Endothelial cell (in vitro differentiated cells): ENCODE measurements at regions not wholly inside any gene's neighbourhood (a gene's known extent, or its start where the extent isn't known, plus 50 kb on each side); places are given as distances from the start of the nearest gene placed in this dataset.

Source experiments
- DNase-seq: peaks from one replicate; pipeline ENCODE4 v3.0.0; 2021; ENCODE audit warnings: low spot score
- H3K27ac Mint-ChIP-seq: one replicate; pipeline ENCODE4 v1.8.0; 2021; ENCODE audit warnings: mixed read lengths, inconsistent platforms; ENCODE audit not compliant: unreplicated experiment
- H3K27me3 Mint-ChIP-seq: one replicate; pipeline ENCODE4 v1.8.0; 2021; ENCODE audit warnings: mild to moderate bottlenecking, moderate library complexity, mixed read lengths, inconsistent platforms; ENCODE audit not compliant: unreplicated experiment
- H3K36me3 Mint-ChIP-seq: one replicate; pipeline ENCODE4 v1.8.0; 2021; ENCODE audit warnings: mild to moderate bottlenecking, low read depth, mixed read lengths, inconsistent platforms; ENCODE audit not compliant: unreplicated experiment
- H3K4me1 Mint-ChIP-seq: one replicate; pipeline ENCODE4 v1.8.0; 2021; ENCODE audit warnings: mild to moderate bottlenecking, mixed read lengths, inconsistent platforms; ENCODE audit not compliant: unreplicated experiment
- H3K4me3 Mint-ChIP-seq: one replicate; pipeline ENCODE4 v1.8.0; 2021; ENCODE audit warnings: mild to moderate bottlenecking, mixed read lengths, inconsistent platforms; ENCODE audit not compliant: unreplicated experiment
- H3K9me3 Mint-ChIP-seq: one replicate; pipeline ENCODE4 v1.8.0; 2021; ENCODE audit warnings: mixed read lengths, inconsistent platforms; ENCODE audit not compliant: unreplicated experiment
- TF ChIP-seq, protein P1 (sequence below): fragments of 200-600 bp; sonication (generic); IDR thresholded peaks from one replicate; pipeline ENCODE4 v1.5.0; 2021; ENCODE audit warnings: antibody characterized with exemption; ENCODE audit not compliant: unreplicated experiment

DNA sequence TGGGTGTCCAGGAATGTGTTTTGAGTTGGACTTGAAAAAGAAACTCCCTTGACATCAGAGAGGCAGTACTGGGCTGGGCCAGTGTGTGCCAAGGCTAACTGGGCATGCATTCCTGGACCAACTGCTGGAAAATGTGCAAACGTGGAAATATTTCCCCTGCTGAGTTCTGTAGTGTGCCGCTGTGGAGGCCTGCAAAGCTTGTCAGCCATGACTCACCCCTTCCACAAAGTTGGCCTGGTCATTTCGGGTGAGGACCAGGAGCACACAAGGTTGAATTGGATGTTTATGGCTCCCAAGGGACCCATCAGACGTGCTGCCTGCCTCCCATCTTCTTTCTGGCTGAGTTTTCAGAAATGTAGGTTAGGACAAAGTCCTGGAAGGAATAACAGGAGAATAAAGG is 513.1 kb downstream of the MIAT start:
- Mint-ChIP-seq H3K4me3 (no peak overlapping the region), H3K36me3 (no peaks in the 10 kb centered on the region), H3K9me3 (no peaks in the 10 kb centered on the region), H3K4me1 (peaks cover 17% of the 10 kb centered on the region), H3K27ac (no peak overlapping the region), H3K27me3 (peaks cover 5% of the 10 kb centered on the region)
- DNase-seq, result no peak
- TF ChIP-seq, protein P1, sequence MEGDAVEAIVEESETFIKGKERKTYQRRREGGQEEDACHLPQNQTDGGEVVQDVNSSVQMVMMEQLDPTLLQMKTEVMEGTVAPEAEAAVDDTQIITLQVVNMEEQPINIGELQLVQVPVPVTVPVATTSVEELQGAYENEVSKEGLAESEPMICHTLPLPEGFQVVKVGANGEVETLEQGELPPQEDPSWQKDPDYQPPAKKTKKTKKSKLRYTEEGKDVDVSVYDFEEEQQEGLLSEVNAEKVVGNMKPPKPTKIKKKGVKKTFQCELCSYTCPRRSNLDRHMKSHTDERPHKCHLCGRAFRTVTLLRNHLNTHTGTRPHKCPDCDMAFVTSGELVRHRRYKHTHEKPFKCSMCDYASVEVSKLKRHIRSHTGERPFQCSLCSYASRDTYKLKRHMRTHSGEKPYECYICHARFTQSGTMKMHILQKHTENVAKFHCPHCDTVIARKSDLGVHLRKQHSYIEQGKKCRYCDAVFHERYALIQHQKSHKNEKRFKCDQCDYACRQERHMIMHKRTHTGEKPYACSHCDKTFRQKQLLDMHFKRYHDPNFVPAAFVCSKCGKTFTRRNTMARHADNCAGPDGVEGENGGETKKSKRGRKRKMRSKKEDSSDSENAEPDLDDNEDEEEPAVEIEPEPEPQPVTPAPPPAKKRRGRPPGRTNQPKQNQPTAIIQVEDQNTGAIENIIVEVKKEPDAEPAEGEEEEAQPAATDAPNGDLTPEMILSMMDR, result no peak

DNA sequence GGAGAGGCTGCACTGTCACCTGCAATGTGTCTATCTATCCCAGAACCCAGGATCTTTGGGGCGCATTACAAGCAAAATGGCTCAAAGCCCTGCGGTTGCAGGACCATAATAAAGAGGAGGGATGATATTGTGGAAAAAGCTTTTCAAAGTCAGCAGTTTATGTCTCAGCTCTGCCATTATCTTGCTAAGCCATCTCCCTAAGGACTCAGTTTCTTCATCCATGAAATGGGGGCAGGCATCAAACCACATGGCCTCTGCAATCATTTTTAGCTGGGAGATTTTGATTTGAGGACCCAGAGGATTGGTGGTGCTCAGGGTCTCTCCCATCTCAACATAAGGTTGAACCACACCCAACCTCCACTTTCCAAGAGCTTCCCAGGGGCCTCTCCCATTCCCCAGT is 513.8 kb downstream of the MIAT start:
- peaks cover 17% of the 10 kb centered on the region for H3K4me1 Mint-ChIP-seq
- no peaks in the 10 kb centered on the region for H3K36me3 Mint-ChIP-seq
- DNase-seq, result no peak
- no peak overlapping the region for H3K4me3 Mint-ChIP-seq
- no peaks in the 10 kb centered on the region for H3K9me3 Mint-ChIP-seq
- no peak overlapping the region for H3K27ac Mint-ChIP-seq
- H3K27me3 Mint-ChIP-seq, result peaks cover 5% of the 10 kb centered on the region
- TF ChIP-seq, protein P1, result no peak

DNA sequence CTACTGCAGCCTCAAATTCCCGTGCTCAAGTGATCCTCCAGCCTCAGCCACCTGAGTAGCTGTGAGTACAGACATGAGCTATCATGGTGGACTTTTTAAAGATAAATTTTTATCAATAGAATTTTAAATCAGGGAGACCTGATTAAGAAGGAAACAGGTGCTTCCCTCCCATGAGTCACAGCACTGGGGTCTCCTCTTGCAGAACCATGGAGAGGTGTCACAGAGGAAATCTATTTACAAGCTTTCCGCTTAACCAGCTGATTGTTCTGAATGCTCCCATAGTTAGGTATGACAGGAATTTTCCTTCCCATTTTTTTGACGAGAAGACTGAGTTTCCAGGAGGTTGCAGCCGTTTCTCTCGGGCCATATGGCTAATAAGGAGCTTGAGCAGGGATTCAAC is 516.1 kb downstream of the MIAT start:
- H3K27ac Mint-ChIP-seq, result no peak overlapping the region
- peaks cover 2% of the 10 kb centered on the region for H3K27me3 Mint-ChIP-seq
- DNase-seq, result no peak
- H3K4me1 Mint-ChIP-seq, result peaks cover 26% of the 10 kb centered on the region
- no peaks in the 10 kb centered on the region for H3K9me3 Mint-ChIP-seq
- no peak overlapping the region for H3K4me3 Mint-ChIP-seq
- no peaks in the 10 kb centered on the region for H3K36me3 Mint-ChIP-seq
- TF ChIP-seq, protein P1, result no peak

DNA sequence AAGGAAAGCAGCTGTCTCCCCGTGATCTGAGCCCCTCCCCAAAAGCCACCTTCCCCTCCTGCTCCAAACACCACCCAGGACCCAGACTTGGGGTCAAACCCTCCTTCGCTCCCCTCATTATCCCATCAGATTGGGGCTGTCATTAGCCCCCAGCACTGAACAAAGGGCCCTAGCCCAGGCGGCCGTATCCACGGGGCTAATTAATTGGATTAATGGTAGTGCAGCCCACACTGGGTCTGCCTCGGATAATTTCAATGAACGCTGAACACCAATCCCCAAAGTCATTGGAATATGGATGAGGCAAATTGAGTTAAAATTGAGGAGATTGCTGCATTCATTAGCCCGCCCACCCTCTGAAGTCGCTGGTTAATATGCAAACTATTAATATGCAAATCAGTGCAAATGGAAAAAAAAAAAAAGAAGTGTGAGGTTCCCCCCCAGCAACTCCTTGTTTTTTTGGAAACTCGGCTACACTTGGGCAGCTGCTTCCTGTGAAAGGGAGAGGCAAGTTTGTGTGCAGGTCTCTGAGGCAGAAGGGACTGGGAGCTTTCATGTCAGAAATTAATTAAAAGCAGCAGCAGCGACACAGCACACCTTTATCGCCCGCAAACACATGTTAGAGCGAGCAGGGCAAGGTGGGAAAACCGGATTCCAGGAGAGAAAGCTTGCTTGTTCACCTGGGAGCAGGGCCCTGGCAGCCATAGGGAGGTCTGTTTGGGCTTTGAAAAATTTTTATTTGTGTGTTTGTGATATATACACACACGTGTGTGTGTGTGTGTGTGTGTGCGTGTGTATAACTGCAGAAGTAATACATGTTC is 517.8 kb downstream of the MIAT start:
- H3K9me3 Mint-ChIP-seq, result no peaks in the 10 kb centered on the region
- H3K36me3 Mint-ChIP-seq, result no peaks in the 10 kb centered on the region
- H3K4me3 Mint-ChIP-seq, result no peak overlapping the region
- no peak for DNase-seq
- H3K27ac Mint-ChIP-seq, result no peak overlapping the region
- H3K4me1 Mint-ChIP-seq, result peaks cover 37% of the 10 kb centered on the region
- TF ChIP-seq, protein P1, result no peak
- H3K27me3 Mint-ChIP-seq, result peaks cover 2% of the 10 kb centered on the region

DNA sequence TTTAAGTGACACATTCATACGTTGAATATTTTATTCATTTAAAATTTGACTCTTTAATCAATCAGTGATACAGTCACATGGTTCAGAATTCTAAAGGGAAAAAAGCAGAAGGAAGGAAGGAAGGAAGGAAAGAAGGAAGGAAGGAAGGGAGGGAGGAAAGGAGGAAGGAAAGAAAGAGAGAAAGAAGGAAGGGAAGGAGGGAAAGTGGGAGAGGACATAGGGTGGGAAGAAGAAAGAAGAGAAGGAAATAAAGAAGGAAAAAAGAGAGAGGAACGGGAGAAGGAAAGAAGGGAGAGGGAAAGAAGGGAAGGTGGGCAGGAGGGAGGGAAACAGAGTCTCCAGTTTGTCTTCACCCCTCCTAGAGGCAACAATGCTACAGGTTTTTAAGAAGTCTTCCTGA is 518.6 kb downstream of the MIAT start:
- Mint-ChIP-seq H3K4me3 (no peak overlapping the region), H3K27ac (no peak overlapping the region)

More for the DNA sequence above, 518.6 kb downstream of the MIAT start:
- TF ChIP-seq, protein P1, result no peak
- H3K4me1 Mint-ChIP-seq, result peaks cover 37% of the 10 kb centered on the region
- H3K9me3 Mint-ChIP-seq, result no peaks in the 10 kb centered on the region
- H3K27me3 Mint-ChIP-seq, result peaks cover 2% of the 10 kb centered on the region
- no peak for DNase-seq
- H3K36me3 Mint-ChIP-seq, result no peaks in the 10 kb centered on the region
